Common myeloid progenitor, CD34-positive (primary cell): ENCODE measurements at regions not wholly inside any gene's neighbourhood (a gene's known extent, or its start where the extent isn't known, plus 50 kb on each side); places are given as distances from the start of the nearest gene placed in this dataset.

Source experiments
- CTCF ChIA-PET: fragments of 350-600 bp; sonication (Branson Sonifier 250); formaldehyde crosslinking; loops from one replicate; lab custom pipeline; 2021; ENCODE audit warnings: antibody characterized with exemption; lab: Charles Lee
- POLR2A ChIA-PET: fragments of 350-600 bp; sonication (Branson Sonifier 250); formaldehyde crosslinking; loops from one replicate; lab custom pipeline; 2021; ENCODE audit warnings: antibody characterized with exemption; lab: Charles Lee
- DNase-seq, 3 donors: peaks; one replicate each; pipeline versions ENCODE4 v3.0.0 to v3.0.0-alpha.2; 2013
- H3K27ac ChIP-seq, 2 experiments: 1 replicate in 1 of 2; 2 replicates in 1 of 2; pipeline ENCODE4 v1.7.0; 2013; ENCODE audit warnings: inconsistent platforms in 2 of 2, low read length in 2 of 2, mild to moderate bottlenecking in 2 of 2, low read depth in 1 of 2, moderate library complexity in 1 of 2; ENCODE audit not compliant: severe bottlenecking in 2 of 2, insufficient read depth in 1 of 2, poor library complexity in 1 of 2
- H3K27me3 ChIP-seq, 5 experiments: replicated peaks in 2 of 5; 1 replicate in 3 of 5; 2 replicates in 2 of 5; pipeline versions ENCODE4 v1.6.1 to v1.7.0; 2013; ENCODE audit warnings: low read length in 4 of 5, mild to moderate bottlenecking in 2 of 5, moderate library complexity in 2 of 5, inconsistent platforms in 1 of 5; ENCODE audit not compliant: insufficient read depth in 5 of 5, control insufficient read depth in 4 of 5
- H3K36me3 ChIP-seq, 4 experiments: 1 replicate in 2 of 4; 2 replicates in 2 of 4; pipeline versions ENCODE4 v1.6.1 to v1.7.0; 2013; ENCODE audit warnings: low read length in 3 of 4, control low read depth in 1 of 4, mild to moderate bottlenecking in 1 of 4; ENCODE audit not compliant: control insufficient read depth in 4 of 4, insufficient read depth in 4 of 4
- H3K4me1 ChIP-seq, 4 experiments: 1 replicate in 3 of 4; 2 replicates in 1 of 4; pipeline versions ENCODE4 v1.6.1 to v1.7.1; 2013; ENCODE audit warnings: low read length in 3 of 4, mild to moderate bottlenecking in 3 of 4, control low read depth in 1 of 4, inconsistent platforms in 1 of 4, moderate library complexity in 1 of 4; ENCODE audit not compliant: control insufficient read depth in 4 of 4, insufficient read depth in 4 of 4; ENCODE audit errors: control extremely low read depth in 1 of 4
- H3K4me3 ChIP-seq, 7 experiments: 1 replicate in 4 of 7; 2 replicates in 3 of 7; pipeline versions ENCODE4 v1.5.1 to v1.7.0; 2013; ENCODE audit warnings: mild to moderate bottlenecking in 7 of 7, low read length in 6 of 7, moderate library complexity in 6 of 7, inconsistent platforms in 2 of 7, low read depth in 2 of 7, control low read depth in 1 of 7; ENCODE audit not compliant: insufficient read depth in 4 of 7, control insufficient read depth in 1 of 7; ENCODE audit errors: extremely low read depth in 1 of 7
- H3K9me3 ChIP-seq, 5 experiments: 1 replicate in 4 of 5; 2 replicates in 1 of 5; pipeline versions ENCODE4 v1.6.1 to v1.7.1; 2013; ENCODE audit warnings: low read length in 4 of 5, mild to moderate bottlenecking in 2 of 5, inconsistent platforms in 1 of 5, low read depth in 1 of 5, moderate library complexity in 1 of 5; ENCODE audit not compliant: control insufficient read depth in 4 of 5, insufficient read depth in 2 of 5; ENCODE audit errors: control extremely low read depth in 1 of 5
- WGBS: methylation state at CpG from one replicate; pipeline ENCODE4 v1.1.5; 2013; ENCODE audit not compliant: insufficient coverage; 5-methylcytosine and 5-hydroxymethylcytosine counted together

- Histone ChIP-seq H3K4me1 (no peaks in the 10 kb centered on the region), H3K27me3 (no peaks in the 10 kb centered on the region), H3K27ac (no peak overlapping the region), H3K9me3 (no peaks in the 10 kb centered on the region), H3K36me3 (no peaks in the 10 kb centered on the region), H3K4me3 (no peak overlapping the region)
- no peak for DNase-seq
- POLR2A ChIA-PET: no interaction called here
- WGBS: 100% methylated on average over 1 of the region's 2 CpGs
- CTCF ChIA-PET: no interaction called here
Measured at GRCh38 chr2:150710916-150711315, 223.4 kb upstream of the RND3 start.

- no peaks in the 10 kb centered on the region for H3K27me3 ChIP-seq
- CTCF ChIA-PET: no interaction called here
- no peak overlapping the region for H3K27ac ChIP-seq
- POLR2A ChIA-PET: no interaction called here
- H3K4me1 ChIP-seq: no peaks in the 10 kb centered on the region
- no peak overlapping the region for H3K4me3 ChIP-seq
- no peaks in the 10 kb centered on the region for H3K9me3 ChIP-seq
- DNase-seq: no peak
- WGBS: no CpG with 5 or more reads among the region's 3 CpGs
- H3K36me3 ChIP-seq: no peaks in the 10 kb centered on the region
Measured at GRCh38 chr2:150710041-150710440, 222.6 kb upstream of the RND3 start.

- ChIA-PET CTCF (interaction anchor here (0.7 kb wide), 1 partner anchor 347 kb away, joined by 3 read pairs; no protein-coding TSS in a partner anchor), POLR2A (no interaction called here)
- no peaks in the 10 kb centered on the region for H3K27me3 ChIP-seq
- WGBS: no CpG with 5 or more reads among the region's 2 CpGs
- H3K4me3 ChIP-seq: no peak overlapping the region
- H3K9me3 ChIP-seq: no peaks in the 10 kb centered on the region
- DNase-seq: no peak
- H3K36me3 ChIP-seq: no peaks in the 10 kb centered on the region
- H3K27ac ChIP-seq: no peak overlapping the region
- H3K4me1 ChIP-seq: no peaks in the 10 kb centered on the region
Measured at GRCh38 chr2:150706561-150706960, 219.1 kb upstream of the RND3 start.

- H3K27ac ChIP-seq: no peak overlapping the region
- no peak overlapping the region for H3K4me3 ChIP-seq
- no peaks in the 10 kb centered on the region for H3K36me3 ChIP-seq
- no peak for DNase-seq
- POLR2A ChIA-PET: no interaction called here
- H3K27me3 ChIP-seq: no peaks in the 10 kb centered on the region
- WGBS: 100% methylated on average over 1 of the region's 2 CpGs
- CTCF ChIA-PET: no interaction called here
- no peaks in the 10 kb centered on the region for H3K9me3 ChIP-seq
- no peaks in the 10 kb centered on the region for H3K4me1 ChIP-seq
Measured at GRCh38 chr2:150705767-150706166, 218.3 kb upstream of the RND3 start.

- ChIA-PET CTCF (no interaction called here), POLR2A (no interaction called here)
- Histone ChIP-seq H3K36me3 (no peaks in the 10 kb centered on the region), H3K4me3 (no peak overlapping the region), H3K9me3 (no peaks in the 10 kb centered on the region), H3K27ac (no peak overlapping the region), H3K27me3 (no peaks in the 10 kb centered on the region), H3K4me1 (no peaks in the 10 kb centered on the region)
- DNase-seq: no peak
- WGBS: 94% methylated on average over 2 of the region's 2 CpGs
Measured at GRCh38 chr2:150705357-150705756, 217.9 kb upstream of the RND3 start.

GRCh38 chr2:150702791-150703190, 215.3 kb upstream of the RND3 start:
- no peaks in the 10 kb centered on the region for H3K4me1 ChIP-seq
- DNase-seq: no peak
- H3K4me3 ChIP-seq: no peak overlapping the region
- CTCF ChIA-PET: no interaction called here
- POLR2A ChIA-PET: no interaction called here
- H3K27me3 ChIP-seq: no peaks in the 10 kb centered on the region
- no peaks in the 10 kb centered on the region for H3K9me3 ChIP-seq
- WGBS: no CpG with 5 or more reads among the region's 2 CpGs
- H3K27ac ChIP-seq: no peak overlapping the region
- no peaks in the 10 kb centered on the region for H3K36me3 ChIP-seq

GRCh38 chr2:150700666-150701580, 213.5 kb upstream of the RND3 start:
- Histone ChIP-seq H3K27ac (no peak overlapping the region), H3K36me3 (no peaks in the 10 kb centered on the region), H3K4me1 (no peaks in the 10 kb centered on the region), H3K4me3 (no peak overlapping the region), H3K27me3 (no peaks in the 10 kb centered on the region), H3K9me3 (no peaks in the 10 kb centered on the region)
- WGBS: 96% methylated on average over 3 of the region's 5 CpGs
- ChIA-PET POLR2A (no interaction called here), CTCF (no interaction called here)
- no peak for DNase-seq
